NCI-H526 treated with DMSO at 0.1 percent for 48 hours (cell line): ENCODE measurements at regions not wholly inside any gene's neighbourhood (a gene's known extent, or its start where the extent isn't known, plus 50 kb on each side); places are given as distances from the start of the nearest gene placed in this dataset.

Source experiments
- DNase-seq: peaks from one replicate; lab custom pipeline; 2025; lab: John Stamatoyannopoulos, UW

DNA sequence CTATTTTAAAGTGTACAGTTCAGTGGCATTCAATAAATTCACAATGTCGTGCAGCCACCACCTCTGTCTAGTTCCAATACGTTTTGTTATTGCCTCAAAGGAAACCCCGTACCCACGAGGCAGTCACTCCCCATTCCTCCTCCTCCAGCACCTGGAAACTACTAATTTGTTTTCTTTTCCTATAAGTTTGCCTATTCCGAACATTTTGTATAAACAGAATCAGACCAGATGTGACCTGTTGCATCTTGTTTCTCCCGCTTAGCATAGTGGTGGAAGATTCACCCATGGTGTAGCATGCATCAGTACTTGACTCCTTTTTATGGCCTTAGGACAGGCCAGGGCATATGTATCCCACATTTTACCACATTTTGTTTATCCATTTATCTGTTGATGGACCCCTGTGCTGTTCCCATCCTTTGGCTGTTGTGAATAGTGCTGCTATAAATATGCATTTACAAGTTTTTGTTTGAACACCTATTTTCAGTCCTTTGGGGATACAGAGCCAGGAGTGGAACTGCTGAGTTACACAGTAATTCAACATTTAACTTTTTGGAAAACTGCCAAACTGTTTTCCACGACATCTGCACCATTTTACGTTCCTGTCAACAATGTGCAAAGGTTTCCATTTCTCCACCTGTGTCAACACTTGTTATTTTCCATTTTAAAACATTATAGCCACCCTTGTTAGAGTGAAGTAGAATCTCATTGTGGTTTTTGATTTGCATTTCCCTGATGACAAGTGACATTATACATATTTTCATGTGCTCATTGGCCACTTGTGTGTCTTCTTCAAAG lies 57.8 kb upstream of the STX18 start:
- no peak for DNase-seq

DNA sequence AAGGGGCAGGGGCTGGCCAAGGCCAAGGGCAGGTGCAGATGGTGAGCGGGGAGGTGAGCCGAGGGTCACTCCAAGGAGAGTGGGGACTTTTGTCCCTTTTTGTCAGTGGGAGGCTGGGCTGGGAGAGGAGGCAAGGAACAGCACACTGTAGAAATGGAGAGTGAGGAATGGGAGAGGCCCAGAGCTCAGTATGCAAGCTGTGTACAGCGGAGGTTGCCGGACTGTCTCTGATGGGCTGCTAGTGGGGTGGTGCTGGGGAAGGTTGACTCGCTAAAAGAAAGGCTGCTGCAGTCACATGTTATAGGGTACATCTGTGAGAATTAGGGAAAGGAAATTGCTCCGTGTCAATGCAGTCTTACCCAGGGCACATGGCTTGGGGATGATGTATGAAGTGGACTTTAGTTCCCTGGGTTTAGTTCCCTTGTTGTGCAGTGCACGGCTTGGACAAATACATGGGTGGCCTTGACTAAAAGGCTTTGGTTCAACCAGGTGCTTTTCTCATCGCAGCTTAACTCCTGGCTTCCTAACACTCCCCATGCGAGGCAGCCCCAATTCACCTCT lies 57.1 kb upstream of the STX18 start:
- DNase-seq, result no peak

DNA sequence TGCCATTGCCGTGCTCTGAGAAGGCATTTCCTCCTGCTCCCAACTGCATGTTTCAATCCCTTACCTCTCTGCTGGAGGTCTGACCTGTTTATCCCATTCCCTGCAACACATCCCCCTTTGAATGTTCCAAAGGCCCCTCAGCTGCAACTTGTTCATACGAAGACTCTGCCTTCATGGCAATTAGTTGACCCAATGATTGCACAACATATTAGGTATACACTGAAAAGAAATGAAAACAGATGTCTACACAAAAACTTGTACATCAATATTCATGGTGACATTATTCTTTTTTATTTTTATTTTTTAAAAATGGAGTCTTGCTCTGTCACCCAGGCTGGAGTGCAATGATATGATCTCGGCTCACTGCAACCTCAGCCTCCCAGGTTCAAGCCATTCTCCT lies 54.9 kb upstream of the STX18 start:
- no peak for DNase-seq

DNA sequence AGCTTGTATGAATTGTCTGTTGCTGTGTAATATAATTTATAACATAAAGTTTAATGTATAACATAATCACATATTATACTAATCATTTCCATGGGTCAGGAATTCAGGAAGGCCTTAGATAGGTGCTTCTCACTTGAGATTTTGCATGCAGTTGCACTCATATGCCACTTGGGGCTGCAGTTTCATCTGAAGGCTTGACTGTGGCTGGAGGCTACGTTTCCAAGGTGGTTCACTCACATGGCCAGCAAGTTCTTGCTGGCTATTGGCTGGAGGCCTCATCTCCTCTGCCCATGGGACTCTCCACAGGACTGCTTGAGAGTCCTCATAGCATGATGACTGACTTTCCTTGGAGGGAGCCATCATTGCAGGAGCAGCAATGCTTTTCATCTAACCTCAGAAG lies 53.4 kb upstream of the STX18 start:
- DNase-seq, result no peak

DNA sequence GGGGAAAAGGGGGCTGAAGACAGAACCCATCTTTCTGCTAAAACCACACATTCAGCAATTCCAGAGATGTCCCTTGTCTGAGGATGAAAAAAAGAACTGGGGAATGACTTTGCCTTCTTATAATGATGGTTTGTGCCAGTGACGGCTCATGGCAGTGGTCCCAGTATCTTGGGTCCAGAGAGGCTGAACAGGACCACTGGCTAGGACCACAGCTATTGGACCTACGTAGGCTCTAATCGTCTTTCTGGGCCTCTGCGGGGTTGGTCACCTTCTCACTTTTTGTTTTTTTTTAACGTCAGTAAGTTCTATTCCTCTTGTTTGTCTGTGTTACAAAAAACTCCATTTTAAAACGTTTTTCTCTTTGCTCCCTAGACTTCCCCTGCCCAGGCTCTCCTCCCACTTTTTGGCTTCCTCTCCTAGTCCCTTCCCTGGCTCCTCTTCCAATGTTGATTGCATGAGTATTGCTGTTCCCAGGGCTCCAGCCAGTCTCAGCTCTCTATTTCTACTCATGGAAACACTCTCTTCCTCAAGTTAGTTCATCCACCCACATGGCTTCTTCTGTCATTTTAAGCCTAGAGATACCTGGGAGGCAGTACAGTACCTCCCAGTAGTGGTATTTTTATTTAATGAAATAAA lies 52.6 kb upstream of the STX18 start:
- no peak for DNase-seq

DNA sequence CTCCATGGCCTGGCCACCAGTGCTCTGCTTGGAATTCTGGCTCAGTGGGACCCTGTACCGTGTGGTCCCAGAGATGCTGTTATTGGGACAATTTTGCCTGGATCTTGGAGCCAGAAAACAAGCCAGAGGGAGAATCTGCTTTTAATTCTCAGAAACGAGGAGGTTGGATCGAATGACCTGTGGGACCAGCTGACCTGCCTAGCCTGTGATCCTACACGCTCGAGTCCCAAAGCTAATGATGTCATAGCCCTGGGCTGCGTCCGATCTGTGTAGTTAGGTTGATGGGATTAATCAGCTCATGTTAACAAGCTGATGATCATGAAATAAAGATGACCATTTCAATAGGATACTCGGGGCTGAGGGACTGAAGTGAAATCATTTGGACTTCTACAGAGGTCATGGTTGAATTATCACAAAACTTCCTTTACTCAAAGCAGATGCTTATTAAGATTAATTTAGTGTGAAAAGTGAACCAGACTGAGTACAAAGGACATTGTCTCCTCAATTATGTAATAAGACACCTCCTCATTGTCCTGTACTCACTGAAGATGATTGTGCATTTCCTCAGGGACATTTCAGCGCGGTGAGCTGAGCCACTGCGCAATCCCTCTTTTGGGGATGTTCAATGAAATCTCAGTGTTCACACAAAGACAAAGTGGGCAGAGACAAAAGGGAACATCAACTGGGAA lies 51.9 kb upstream of the STX18 start:
- no peak for DNase-seq

DNA sequence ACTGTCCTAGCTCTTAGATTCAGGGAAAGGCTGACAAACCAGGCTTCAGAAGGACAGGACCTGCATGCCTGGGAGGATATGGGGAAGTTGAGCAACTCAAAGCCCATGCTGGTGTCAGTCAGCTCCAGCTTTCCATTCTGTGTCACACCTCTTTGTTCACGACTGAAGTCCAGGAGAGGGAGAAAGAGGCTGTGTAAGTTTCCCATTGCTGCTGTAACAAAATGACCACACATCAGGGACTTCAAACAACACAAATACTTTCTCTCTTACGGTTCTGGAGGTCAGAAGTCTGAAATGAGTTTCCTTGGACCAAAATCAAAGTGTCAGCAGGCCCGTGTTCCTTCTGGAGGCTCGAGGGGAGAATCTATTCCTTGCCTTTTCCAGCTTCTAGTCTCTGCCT lies 50.6 kb upstream of the STX18 start:
- DNase-seq, result no peak
